T47D (cell line): ENCODE measurements at regions not wholly inside any gene's neighbourhood (a gene's known extent, or its start where the extent isn't known, plus 50 kb on each side); places are given as distances from the start of the nearest gene placed in this dataset.
"Not testable (repeated sequence)": the region's sequence is repeated elsewhere in the genome, so short reads cannot be mapped to it uniquely, and the experiment has no call there.

ENCODE experiments used
- DNase-seq, 2 experiments: peaks; one replicate each; pipeline versions ENCODE4 v3.0.0 to v3.0.0-alpha.2; 2011 to 2012; ENCODE audit warnings: low read depth in 1 of 2, low spot score in 1 of 2
- JUND ChIP-seq: IDR thresholded peaks from 2 replicates; pipeline ENCODE4 v1.6.1; 2012; ENCODE audit warnings: low read depth
- in situ Hi-C: cut with HindIII; loops from 2 replicates; pipeline ENCODE4 v1.10.0; 2016; ENCODE audit warnings: low sequenced_read_pairs, low pct_unique_long_range_greater_than_20kb

DNA sequence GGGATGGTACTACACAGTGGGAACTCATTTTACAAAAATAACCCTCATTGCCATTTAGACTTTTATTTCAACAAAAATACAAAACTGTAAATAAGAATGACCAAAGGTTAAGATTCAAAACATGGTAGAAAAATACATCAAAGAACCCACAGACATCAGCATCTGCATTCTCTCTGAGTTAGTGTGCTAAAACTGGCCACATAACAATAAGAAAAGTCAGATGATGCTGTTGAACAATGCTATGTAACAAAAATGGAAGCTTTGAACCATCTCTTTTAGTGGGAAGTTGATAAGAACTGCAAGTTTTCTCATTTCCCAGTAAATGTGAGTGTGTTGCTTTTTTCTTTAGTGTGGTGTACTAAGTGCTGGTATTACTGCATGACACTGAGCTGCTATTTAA, 888.4 kb upstream of the EPHA5 start:
- DNase-seq: no peak
- TF ChIP-seq JUND: no peak
- in situ Hi-C loops: no loop called here

GRCh38 chr4:66556651-66557278, 886.5 kb upstream of the EPHA5 start:
- no peak for TF ChIP-seq JUND
- in situ Hi-C loops: no loop called here
- no peak for DNase-seq

DNA sequence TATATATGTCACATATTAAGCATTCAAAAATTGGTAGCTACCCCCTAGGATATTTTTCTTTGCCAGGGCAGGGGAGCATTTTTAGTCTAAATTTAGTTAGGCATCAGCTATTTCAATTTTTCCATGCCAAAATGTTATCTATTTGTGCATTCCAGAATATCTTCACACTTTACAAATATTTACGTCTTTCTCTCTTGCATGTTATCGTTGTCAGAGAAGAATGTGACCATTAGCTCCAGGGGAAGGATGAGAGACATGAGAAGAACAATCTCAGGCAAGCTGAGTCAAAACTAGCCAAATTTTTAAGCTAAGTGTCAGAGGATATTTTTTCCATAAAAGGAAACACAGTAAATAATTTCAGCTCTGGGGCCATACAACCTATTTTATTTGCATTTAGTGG, 885.0 kb upstream of the EPHA5 start:
- no peak for TF ChIP-seq JUND
- DNase-seq: no peak

GRCh38 chr4:66554826-66555225, 884.5 kb upstream of the EPHA5 start:
- TF ChIP-seq JUND: no peak
- in situ Hi-C loops: no loop called here
- DNase-seq: no peak

More for the DNA sequence above, 885.0 kb upstream of the EPHA5 start:
- in situ Hi-C loops: no loop called here

GRCh38 chr4:66545301-66545700, 875.0 kb upstream of the EPHA5 start:
- in situ Hi-C loops, DNase-seq: not testable (repeated sequence)

DNA sequence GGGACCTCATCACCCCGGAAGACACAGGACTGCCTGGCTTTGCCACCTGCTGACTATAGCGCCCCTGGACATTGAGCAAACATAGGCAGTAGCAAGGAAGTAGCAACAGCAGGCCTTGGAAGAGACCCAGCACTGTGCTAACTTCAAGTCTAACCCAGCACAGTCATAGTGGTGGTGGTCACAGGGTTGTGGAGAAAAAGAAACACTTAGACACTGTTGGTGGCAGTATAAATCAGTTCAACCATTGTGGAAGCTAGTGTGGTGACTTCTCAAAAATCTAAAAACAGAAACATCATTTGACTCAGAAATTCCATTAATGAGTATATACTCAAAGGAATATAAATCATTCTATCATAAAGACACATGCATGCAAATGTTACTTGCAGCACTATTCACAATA, 874.0 kb upstream of the EPHA5 start:
- no peak for TF ChIP-seq JUND
- no peak for DNase-seq
- in situ Hi-C loops: no loop called here

GRCh38 chr4:66539745-66540144, 869.5 kb upstream of the EPHA5 start:
- in situ Hi-C loops: no loop called here
- TF ChIP-seq JUND: no peak
- no peak for DNase-seq

DNA sequence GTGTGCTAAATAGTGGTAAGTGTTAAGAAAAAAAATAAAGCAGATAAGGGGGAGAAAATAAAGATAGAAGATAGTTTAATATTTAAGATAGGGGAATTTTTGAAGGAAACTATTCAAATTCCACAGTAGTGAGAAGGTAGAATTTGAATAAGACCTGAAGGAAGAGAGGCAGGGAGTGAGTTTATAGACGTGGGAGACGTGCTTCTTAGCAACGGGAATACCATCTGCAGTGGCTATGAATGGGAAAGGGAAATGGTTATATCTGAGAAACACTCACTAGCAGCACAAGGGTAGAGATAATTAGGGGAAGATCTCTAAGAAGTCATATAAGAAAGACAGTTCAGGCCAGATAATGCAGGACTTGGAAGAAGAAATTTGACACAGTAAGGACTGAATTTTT, 854.5 kb upstream of the EPHA5 start:
- in situ Hi-C loops: no loop called here
- DNase-seq: no peak
- no peak for TF ChIP-seq JUND

DNA sequence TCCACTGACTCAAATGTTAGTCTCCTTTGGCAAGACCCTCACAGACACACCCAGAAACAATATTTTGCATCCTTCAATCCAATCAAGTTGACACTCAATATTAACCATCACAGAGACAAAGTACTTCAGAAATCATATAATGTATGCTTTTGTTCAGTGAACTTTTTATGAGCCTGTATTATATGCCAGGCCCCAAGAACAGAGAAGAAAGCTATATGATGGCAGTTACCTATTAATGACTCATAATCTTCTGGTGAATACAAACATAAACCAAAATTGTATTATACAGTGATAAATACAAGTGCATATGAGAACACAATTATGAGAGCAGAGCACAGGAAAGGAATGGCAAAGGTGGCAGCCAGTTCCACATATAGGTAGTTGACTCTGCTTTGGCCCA, 852.0 kb upstream of the EPHA5 start:
- TF ChIP-seq JUND: no peak
- in situ Hi-C loops: no loop called here

GRCh38 chr4:66516940-66517339, 846.7 kb upstream of the EPHA5 start:
- in situ Hi-C loops: no loop called here
- TF ChIP-seq JUND: no peak
- no peak for DNase-seq

More for the DNA sequence above, 852.0 kb upstream of the EPHA5 start:
- no peak for DNase-seq

- no peak for DNase-seq
- in situ Hi-C loops: no loop called here
- no peak for TF ChIP-seq JUND
These were observed 836.7 kb upstream of the EPHA5 start for GRCh38 chr4:66506985-66507384.

GRCh38 chr4:66501997-66502396, 831.7 kb upstream of the EPHA5 start:
- in situ Hi-C loops: no loop called here
- TF ChIP-seq JUND: no peak

GRCh38 chr4:66490729-66491128, 820.4 kb upstream of the EPHA5 start:
- in situ Hi-C loops: no loop called here
- DNase-seq: no peak
- TF ChIP-seq JUND: no peak

More at GRCh38 chr4:66501997-66502396, 831.7 kb upstream of the EPHA5 start:
- no peak for DNase-seq

- peak in 1 of 2 experiments; percentile 5 for DNase-seq
- in situ Hi-C loops: no loop called here
These were observed 819.6 kb upstream of the EPHA5 start for GRCh38 chr4:66489783-66490452.

More at GRCh38 chr4:66489783-66490452, 819.6 kb upstream of the EPHA5 start:
- no peak for TF ChIP-seq JUND
